Subcutaneous abdominal adipose tissue (tissue), 5 donors: ENCODE measurements at regions not wholly inside any gene's neighbourhood (a gene's known extent, or its start where the extent isn't known, plus 50 kb on each side); places are given as distances from the start of the nearest gene placed in this dataset.

Source experiments
- H3K27ac ChIP-seq: one replicate; pipeline ENCODE4 v1.7.0; 2013; ENCODE audit warnings: low read depth, mild to moderate bottlenecking, inconsistent platforms, low read length, moderate library complexity
- H3K27me3 ChIP-seq, 5 donors: one replicate each; pipeline ENCODE4 v1.7.0; 2013; ENCODE audit warnings: low read length in 5 of 5, inconsistent platforms in 1 of 5; ENCODE audit not compliant: control insufficient read depth in 5 of 5, insufficient read depth in 4 of 5
- H3K36me3 ChIP-seq, 5 donors: one replicate each; pipeline ENCODE4 v1.7.0; 2013; ENCODE audit warnings: low read length in 5 of 5; ENCODE audit not compliant: control insufficient read depth in 5 of 5, insufficient read depth in 5 of 5
- H3K4me1 ChIP-seq, 5 donors: one replicate each; pipeline ENCODE4 v1.7.0; 2013; ENCODE audit warnings: low read length in 5 of 5, mild to moderate bottlenecking in 3 of 5, moderate library complexity in 1 of 5; ENCODE audit not compliant: control insufficient read depth in 5 of 5, insufficient read depth in 5 of 5
- H3K4me3 ChIP-seq, 5 donors: one replicate each; pipeline ENCODE4 v1.7.0; 2013; ENCODE audit warnings: low read length in 5 of 5, low read depth in 1 of 5
- H3K9ac ChIP-seq, 5 donors: one replicate each; pipeline ENCODE4 v1.7.0; 2013; ENCODE audit warnings: low read length in 5 of 5, mild to moderate bottlenecking in 4 of 5, moderate library complexity in 3 of 5
- H3K9me3 ChIP-seq, 5 donors: one replicate each; pipeline ENCODE4 v1.7.0; 2013; ENCODE audit warnings: low read length in 5 of 5; ENCODE audit not compliant: control insufficient read depth in 5 of 5
- donor health status: healthy.
- donor health status: healthy.
- donor health status: healthy.
- donor health status: healthy.
- donor health status: healthy.

- Histone ChIP-seq H3K4me1 (no peaks in the 10 kb centered on the region), H3K9me3 (peaks cover 0 to 2% (median 0%) of the 10 kb centered on the region in 5 donors), H3K4me3 (no peak overlapping the region), H3K27me3 (no peaks in the 10 kb centered on the region), H3K27ac (no peak overlapping the region), H3K9ac (no peak overlapping the region), H3K36me3 (no peaks in the 10 kb centered on the region)
Observed at GRCh38 chr2:154600927-154601494, 97.5 kb upstream of the KCNJ3 start.

GRCh38 chr2:154603682-154604081, 94.8 kb upstream of the KCNJ3 start:
- H3K36me3 ChIP-seq, result no peaks in the 10 kb centered on the region
- H3K4me3 ChIP-seq, result no peak overlapping the region
- H3K9ac ChIP-seq, result no peak overlapping the region
- H3K27ac ChIP-seq, result no peak overlapping the region
- H3K27me3 ChIP-seq, result no peaks in the 10 kb centered on the region
- H3K4me1 ChIP-seq, result no peaks in the 10 kb centered on the region
- H3K9me3 ChIP-seq, result peaks cover 0 to 2% (median 0%) of the 10 kb centered on the region in 5 donors

- no peak overlapping the region for H3K4me3 ChIP-seq
Observed at GRCh38 chr2:154608438-154608837, 90.1 kb upstream of the KCNJ3 start.

GRCh38 chr2:154614906-154615305, 83.6 kb upstream of the KCNJ3 start:
- H3K9me3 ChIP-seq, result no peaks in the 10 kb centered on the region
- no peaks in the 10 kb centered on the region for H3K36me3 ChIP-seq
- no peaks in the 10 kb centered on the region for H3K4me1 ChIP-seq
- H3K9ac ChIP-seq, result no peak overlapping the region
- no peak overlapping the region for H3K27ac ChIP-seq
- H3K4me3 ChIP-seq, result no peak overlapping the region
- no peaks in the 10 kb centered on the region for H3K27me3 ChIP-seq

More at GRCh38 chr2:154608438-154608837, 90.1 kb upstream of the KCNJ3 start:
- no peak overlapping the region for H3K9ac ChIP-seq
- H3K9me3 ChIP-seq, result no peaks in the 10 kb centered on the region
- H3K4me1 ChIP-seq, result no peaks in the 10 kb centered on the region
- no peak overlapping the region for H3K27ac ChIP-seq
- no peaks in the 10 kb centered on the region for H3K27me3 ChIP-seq
- H3K36me3 ChIP-seq, result no peaks in the 10 kb centered on the region

- Histone ChIP-seq H3K27ac (no peak overlapping the region), H3K9me3 (no peaks in the 10 kb centered on the region), H3K4me3 (no peak overlapping the region), H3K27me3 (no peaks in the 10 kb centered on the region), H3K36me3 (no peaks in the 10 kb centered on the region), H3K4me1 (no peaks in the 10 kb centered on the region), H3K9ac (no peak overlapping the region)
Observed at GRCh38 chr2:154616659-154617058, 81.8 kb upstream of the KCNJ3 start.

- Histone ChIP-seq H3K4me1 (no peaks in the 10 kb centered on the region), H3K9me3 (no peaks in the 10 kb centered on the region), H3K27me3 (no peaks in the 10 kb centered on the region), H3K4me3 (no peak overlapping the region), H3K36me3 (no peaks in the 10 kb centered on the region), H3K27ac (no peak overlapping the region), H3K9ac (no peak overlapping the region)
Observed at GRCh38 chr2:154620471-154620870, 78.0 kb upstream of the KCNJ3 start.

GRCh38 chr2:154623819-154624218, 74.7 kb upstream of the KCNJ3 start:
- Histone ChIP-seq H3K4me1 (no peaks in the 10 kb centered on the region), H3K4me3 (no peak overlapping the region), H3K9me3 (no peaks in the 10 kb centered on the region), H3K27ac (no peak overlapping the region), H3K36me3 (no peaks in the 10 kb centered on the region), H3K27me3 (no peaks in the 10 kb centered on the region), H3K9ac (no peak overlapping the region)

GRCh38 chr2:154637456-154637855, 61.0 kb upstream of the KCNJ3 start:
- Histone ChIP-seq H3K27me3 (no peaks in the 10 kb centered on the region), H3K4me3 (no peak overlapping the region), H3K27ac (no peak overlapping the region), H3K9me3 (no peaks in the 10 kb centered on the region), H3K9ac (no peak overlapping the region), H3K4me1 (no peaks in the 10 kb centered on the region), H3K36me3 (no peaks in the 10 kb centered on the region)

- H3K9ac ChIP-seq, result no peak overlapping the region
- H3K9me3 ChIP-seq, result no peaks in the 10 kb centered on the region
- H3K27ac ChIP-seq, result no peak overlapping the region
- no peak overlapping the region for H3K4me3 ChIP-seq
- no peaks in the 10 kb centered on the region for H3K36me3 ChIP-seq
- no peaks in the 10 kb centered on the region for H3K27me3 ChIP-seq
- no peaks in the 10 kb centered on the region for H3K4me1 ChIP-seq
Observed at GRCh38 chr2:154638783-154639182, 59.7 kb upstream of the KCNJ3 start.

GRCh38 chr2:154640000-154640399, 58.5 kb upstream of the KCNJ3 start:
- H3K9ac ChIP-seq, result no peak overlapping the region
- H3K36me3 ChIP-seq, result no peaks in the 10 kb centered on the region
- no peak overlapping the region for H3K4me3 ChIP-seq
- H3K4me1 ChIP-seq, result no peaks in the 10 kb centered on the region
- no peaks in the 10 kb centered on the region for H3K27me3 ChIP-seq
- no peaks in the 10 kb centered on the region for H3K9me3 ChIP-seq
- H3K27ac ChIP-seq, result no peak overlapping the region
